ENCODE measurements at regions not wholly inside any gene's neighbourhood (a gene's known extent, or its start where the extent isn't known, plus 50 kb on each side); places are given as distances from the start of the nearest gene placed in this dataset.

- ChIA-PET POLR2A (no interaction called here), CTCF (interaction anchor here (0.6 kb wide), 1 partner anchor 1646 kb away, joined by 3 read pairs; no protein-coding TSS in a partner anchor)
- TF ChIP-seq HDGF (IDR thresholded peaks at IDR 0.05; ENCODE audit: borderline replicate concordance), result no peak
- no peak for TF ChIP-seq CTBP1 (IDR thresholded peaks at IDR 0.05; ENCODE audit: borderline replicate concordance)
- no peak for TF ChIP-seq ZNF384 (IDR thresholded peaks at IDR 0.05)
- no peak for TF ChIP-seq FOXK2 (IDR thresholded peaks at IDR 0.05)
- TF ChIP-seq TARDBP (IDR thresholded peaks at IDR 0.05), result no peak
- no peak for TF ChIP-seq ARNT (IDR thresholded peaks at IDR 0.05)
- TF ChIP-seq L3MBTL2 (conservative IDR thresholded peaks at IDR 0.05), result no peak
- TF ChIP-seq BHLHE40 (IDR thresholded peaks at IDR 0.05; ENCODE audit: borderline replicate concordance), result no peak
- DNase-seq (ENCODE audit: extremely low spot score), result no peak
These were observed 199.6 kb downstream of the MYCN start for GRCh38 chr2:16139663-16140615.

DNA sequence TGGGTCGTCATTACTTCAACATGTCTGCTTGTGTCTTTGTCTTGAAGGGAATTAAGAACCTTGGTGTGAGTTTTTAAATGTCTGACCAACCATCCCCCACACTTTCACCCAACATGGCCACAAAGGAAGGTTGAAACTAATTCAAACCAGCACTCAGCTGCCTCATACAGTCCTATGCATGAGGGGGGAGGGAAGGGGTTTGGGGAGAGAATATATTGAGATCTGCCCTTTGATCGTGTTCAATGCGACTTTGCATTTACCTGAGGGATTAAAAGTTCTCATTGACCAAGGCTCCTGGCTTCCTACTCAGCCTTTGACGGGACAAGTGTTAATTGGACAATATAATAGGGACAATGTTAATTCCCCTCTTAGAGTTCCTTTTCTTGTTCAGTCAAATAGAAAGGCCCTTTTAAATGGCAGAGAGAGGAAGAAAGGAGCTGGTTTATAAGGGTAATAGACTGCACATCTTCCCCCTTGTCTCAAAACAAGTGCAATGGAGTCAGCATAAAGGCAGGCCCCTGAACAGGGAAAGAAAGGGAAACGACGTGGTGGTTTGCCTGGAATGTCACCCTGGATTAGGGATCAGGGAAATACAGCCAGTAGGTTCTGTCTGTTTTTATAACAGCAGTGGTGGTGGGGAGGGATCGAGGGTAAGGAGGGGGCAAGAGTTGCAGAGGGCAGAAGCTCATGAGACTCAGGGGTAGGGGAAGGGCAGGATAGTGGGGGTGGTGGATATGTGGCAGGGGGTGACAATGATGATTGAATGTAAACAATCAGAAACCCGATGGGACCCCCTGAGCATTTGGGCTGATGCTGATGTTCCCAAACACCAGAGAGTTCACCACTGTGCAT is 198.7 kb downstream of the MYCN start:
- TF ChIP-seq PKNOX1 (IDR thresholded peaks at IDR 0.05) (no peak), FOXM1 (IDR thresholded peaks at IDR 0.05; ENCODE audit: borderline replicate concordance) (no peak), ELF4 (IDR thresholded peaks at IDR 0.05) (no peak), LEF1 (IDR thresholded peaks at IDR 0.05; ENCODE audit: borderline replicate concordance) (no peak), FOXK2 (IDR thresholded peaks at IDR 0.05) (no peak), FOXA1 (IDR thresholded peaks at IDR 0.05) (no peak), BHLHE40 (IDR thresholded peaks at IDR 0.05; ENCODE audit: borderline replicate concordance) (no peak), SP1 (IDR thresholded peaks at IDR 0.05) (no peak), ZNF384 (IDR thresholded peaks at IDR 0.05) (no peak), CTBP1 (IDR thresholded peaks at IDR 0.05; ENCODE audit: borderline replicate concordance) (no peak), ARNT (IDR thresholded peaks at IDR 0.05) (no peak), L3MBTL2 (conservative IDR thresholded peaks at IDR 0.05) (no peak), NFRKB (IDR thresholded peaks at IDR 0.05) (no peak), TARDBP (IDR thresholded peaks at IDR 0.05) (no peak), SUZ12 (IDR thresholded peaks at IDR 0.05) (no peak), HDGF (IDR thresholded peaks at IDR 0.05; ENCODE audit: borderline replicate concordance) (no peak)
- no peak for DNase-seq (ENCODE audit: extremely low spot score)
- POLR2A ChIA-PET, result no interaction called here
- CTCF ChIA-PET, result no interaction called here

GRCh38 chr2:16137080-16137755 is 196.9 kb downstream of the MYCN start:
- TF ChIP-seq SUZ12 (IDR thresholded peaks at IDR 0.05) (no peak), CTBP1 (IDR thresholded peaks at IDR 0.05; ENCODE audit: borderline replicate concordance) (no peak)
- ChIA-PET CTCF (no interaction called here), POLR2A (no interaction called here)
- DNase-seq (ENCODE audit: extremely low spot score), result no peak

- no peak for DNase-seq (ENCODE audit: extremely low spot score)
- ChIA-PET CTCF (no interaction called here), POLR2A (no interaction called here)
- TF ChIP-seq SUZ12 (IDR thresholded peaks at IDR 0.05), result no peak
- no peak for TF ChIP-seq FOXM1 (IDR thresholded peaks at IDR 0.05; ENCODE audit: borderline replicate concordance)
- no peak for TF ChIP-seq CTBP1 (IDR thresholded peaks at IDR 0.05; ENCODE audit: borderline replicate concordance)
- TF ChIP-seq SP1 (IDR thresholded peaks at IDR 0.05), result no peak
- TF ChIP-seq ARNT (IDR thresholded peaks at IDR 0.05), result no peak
- TF ChIP-seq ZNF384 (IDR thresholded peaks at IDR 0.05), result no peak
- TF ChIP-seq L3MBTL2 (conservative IDR thresholded peaks at IDR 0.05), result no peak
- no peak for TF ChIP-seq NFRKB (IDR thresholded peaks at IDR 0.05)
- no peak for TF ChIP-seq HDGF (IDR thresholded peaks at IDR 0.05; ENCODE audit: borderline replicate concordance)
- no peak for TF ChIP-seq LEF1 (IDR thresholded peaks at IDR 0.05; ENCODE audit: borderline replicate concordance)
These were observed 196.2 kb downstream of the MYCN start for GRCh38 chr2:16136461-16137035.

DNA sequence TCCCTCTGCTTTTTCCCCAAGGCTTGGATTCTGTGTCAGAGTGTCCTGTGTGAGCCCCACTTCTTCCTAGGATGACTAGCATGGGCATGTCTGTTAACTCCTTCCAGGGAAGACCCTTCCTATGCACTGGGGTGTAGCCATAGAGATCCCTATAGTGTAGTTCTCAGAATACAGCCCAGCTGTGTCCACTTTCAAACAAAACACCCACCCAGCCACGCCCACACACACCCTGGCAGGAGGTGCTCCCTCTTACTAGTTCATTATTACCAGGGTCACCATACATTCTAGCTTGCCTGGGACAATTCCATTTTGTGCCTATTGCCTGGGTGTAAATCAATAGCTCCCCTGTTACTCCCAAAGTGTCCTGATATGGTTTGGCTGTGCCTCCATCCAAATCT is 195.6 kb downstream of the MYCN start:
- ChIA-PET CTCF (no interaction called here), POLR2A (no interaction called here)
- no peak for DNase-seq (ENCODE audit: extremely low spot score)
- TF ChIP-seq FOXK2 (IDR thresholded peaks at IDR 0.05), result no peak
- TF ChIP-seq HDGF (IDR thresholded peaks at IDR 0.05; ENCODE audit: borderline replicate concordance), result no peak
- TF ChIP-seq NFRKB (IDR thresholded peaks at IDR 0.05), result no peak
- TF ChIP-seq CTBP1 (IDR thresholded peaks at IDR 0.05; ENCODE audit: borderline replicate concordance), result no peak
- TF ChIP-seq ZNF384 (IDR thresholded peaks at IDR 0.05), result no peak
- no peak for TF ChIP-seq LEF1 (IDR thresholded peaks at IDR 0.05; ENCODE audit: borderline replicate concordance)
- TF ChIP-seq PKNOX1 (IDR thresholded peaks at IDR 0.05), result no peak
